ENCODE measurements at regions not wholly inside any gene's neighbourhood (a gene's known extent, or its start where the extent isn't known, plus 50 kb on each side); places are given as distances from the start of the nearest gene placed in this dataset.

- no peak for TF ChIP-seq HDAC6 (IDR thresholded peaks at IDR 0.05; ENCODE audit: low read depth, low read length)
- no peak for TF ChIP-seq ZNF175 (CRISPR knock-in tag; IDR thresholded peaks at IDR 0.05; ENCODE audit: low read depth)
These were observed 67.3 kb upstream of the DDR1 start for GRCh38 chr6:30816791-30817739.

Data from K562 (cell line).